IPS-NIHi7 (cell line): ENCODE measurements at regions not wholly inside any gene's neighbourhood (a gene's known extent, or its start where the extent isn't known, plus 50 kb on each side); places are given as distances from the start of the nearest gene placed in this dataset.
A peak's percentile ranks its signal among the peaks of the same experiment; 100 is the strongest.

Experiments used
- DNase-seq: peaks from one replicate; pipeline ENCODE4 v3.0.0; 2012; ENCODE audit warnings: mixed read lengths; ENCODE audit errors: extremely low spot score

GRCh38 chr10:78859266-78859665 lies 209.5 kb upstream of the ZMIZ1 start:
- DNase-seq: no peak

- no peak for DNase-seq
Observed at GRCh38 chr10:78859769-78860168, 209.0 kb upstream of the ZMIZ1 start.

- DNase-seq: no peak
Observed at GRCh38 chr10:78860260-78860914, 208.4 kb upstream of the ZMIZ1 start.

- DNase-seq: no peak
Observed at GRCh38 chr10:78861529-78862327, 207.0 kb upstream of the ZMIZ1 start.

GRCh38 chr10:78862328-78862640 lies 206.5 kb upstream of the ZMIZ1 start:
- DNase-seq: no peak

- DNase-seq: no peak
Observed at GRCh38 chr10:78863140-78863905, 205.4 kb upstream of the ZMIZ1 start.

- no peak for DNase-seq
Observed at GRCh38 chr10:78863906-78864239, 204.9 kb upstream of the ZMIZ1 start.

- no peak for DNase-seq
Observed at GRCh38 chr10:78864761-78865537, 203.8 kb upstream of the ZMIZ1 start.

GRCh38 chr10:78865538-78865875 lies 203.3 kb upstream of the ZMIZ1 start:
- no peak for DNase-seq

- DNase-seq: peak; percentile 4
Observed at GRCh38 chr10:78865931-78866717, 202.6 kb upstream of the ZMIZ1 start.

GRCh38 chr10:78866731-78867554 lies 201.8 kb upstream of the ZMIZ1 start:
- no peak for DNase-seq

GRCh38 chr10:78867555-78867939 lies 201.2 kb upstream of the ZMIZ1 start:
- DNase-seq: no peak

- no peak for DNase-seq
Observed at GRCh38 chr10:78868048-78868447, 200.7 kb upstream of the ZMIZ1 start.

- no peak for DNase-seq
Observed at GRCh38 chr10:78868456-78868855, 200.3 kb upstream of the ZMIZ1 start.

GRCh38 chr10:78868861-78869260 lies 199.9 kb upstream of the ZMIZ1 start:
- no peak for DNase-seq

- no peak for DNase-seq
Observed at GRCh38 chr10:78869508-78870454, 199.0 kb upstream of the ZMIZ1 start.

GRCh38 chr10:78870458-78870857 lies 198.3 kb upstream of the ZMIZ1 start:
- no peak for DNase-seq

GRCh38 chr10:78871796-78872195 lies 197.0 kb upstream of the ZMIZ1 start:
- no peak for DNase-seq

- no peak for DNase-seq
Observed at GRCh38 chr10:78873413-78873812, 195.4 kb upstream of the ZMIZ1 start.
